Tongue (tissue), 1 donor: ENCODE measurements at regions not wholly inside any gene's neighbourhood (a gene's known extent, or its start where the extent isn't known, plus 50 kb on each side); places are given as distances from the start of the nearest gene placed in this dataset.
"Not testable (repeated sequence)": the region's sequence is repeated elsewhere in the genome, so short reads cannot be mapped to it uniquely, and the experiment has no call there.

Experiments
- DNase-seq: peaks from one replicate; pipeline ENCODE4 v3.0.0-alpha.2; 2015

- not testable (repeated sequence) for DNase-seq
Measured at GRCh38 chr16:72453856-72454255, 281.9 kb upstream of the PMFBP1 start.

- DNase-seq, result no peak
Measured at GRCh38 chr16:72444696-72445095, 272.7 kb upstream of the PMFBP1 start.

GRCh38 chr16:72443809-72444208 lies 271.9 kb upstream of the PMFBP1 start:
- DNase-seq, result no peak

GRCh38 chr16:72442385-72443158 lies 270.6 kb upstream of the PMFBP1 start:
- DNase-seq, result no peak

GRCh38 chr16:72437891-72438290 lies 265.9 kb upstream of the PMFBP1 start:
- no peak for DNase-seq

- DNase-seq, result no peak
Measured at GRCh38 chr16:72434159-72434558, 262.2 kb upstream of the PMFBP1 start.

GRCh38 chr16:72430121-72430520 lies 258.2 kb upstream of the PMFBP1 start:
- no peak for DNase-seq

GRCh38 chr16:72429671-72430081 lies 257.7 kb upstream of the PMFBP1 start:
- no peak for DNase-seq

GRCh38 chr16:72428681-72429376 lies 256.9 kb upstream of the PMFBP1 start:
- no peak for DNase-seq

GRCh38 chr16:72427783-72428331 lies 255.9 kb upstream of the PMFBP1 start:
- no peak for DNase-seq

- DNase-seq, result no peak
Measured at GRCh38 chr16:72427051-72427782, 255.3 kb upstream of the PMFBP1 start.

- DNase-seq, result no peak
Measured at GRCh38 chr16:72426386-72426785, 254.4 kb upstream of the PMFBP1 start.

GRCh38 chr16:72425571-72426341 lies 253.8 kb upstream of the PMFBP1 start:
- DNase-seq, result peak; percentile 8

- no peak for DNase-seq
Measured at GRCh38 chr16:72424757-72425156, 252.8 kb upstream of the PMFBP1 start.

- no peak for DNase-seq
Measured at GRCh38 chr16:72422308-72422897, 250.4 kb upstream of the PMFBP1 start.

- no peak for DNase-seq
Measured at GRCh38 chr16:72419638-72420037, 247.7 kb upstream of the PMFBP1 start.

GRCh38 chr16:72415379-72415778 lies 243.4 kb upstream of the PMFBP1 start:
- no peak for DNase-seq

GRCh38 chr16:72410492-72410891 lies 238.5 kb upstream of the PMFBP1 start:
- DNase-seq, result no peak

- DNase-seq, result no peak
Measured at GRCh38 chr16:72409423-72409822, 237.5 kb upstream of the PMFBP1 start.

- DNase-seq, result no peak
Measured at GRCh38 chr16:72406390-72406789, 234.4 kb upstream of the PMFBP1 start.

- no peak for DNase-seq
Measured at GRCh38 chr16:72404299-72404698, 232.3 kb upstream of the PMFBP1 start.

GRCh38 chr16:72401084-72401361 lies 229.1 kb upstream of the PMFBP1 start:
- no peak for DNase-seq
